Kidney capillary endothelial cell (primary cell): ENCODE measurements at regions not wholly inside any gene's neighbourhood (a gene's known extent, or its start where the extent isn't known, plus 50 kb on each side); places are given as distances from the start of the nearest gene placed in this dataset.

Source experiments
- DNase-seq: peaks from one replicate; pipeline ENCODE4 v3.0.0-alpha.2; 2018; ENCODE audit warnings: low spot score

GRCh38 chr5:148913493-148913892, 87.1 kb downstream of the ADRB2 start:
- DNase-seq: no peak

DNA sequence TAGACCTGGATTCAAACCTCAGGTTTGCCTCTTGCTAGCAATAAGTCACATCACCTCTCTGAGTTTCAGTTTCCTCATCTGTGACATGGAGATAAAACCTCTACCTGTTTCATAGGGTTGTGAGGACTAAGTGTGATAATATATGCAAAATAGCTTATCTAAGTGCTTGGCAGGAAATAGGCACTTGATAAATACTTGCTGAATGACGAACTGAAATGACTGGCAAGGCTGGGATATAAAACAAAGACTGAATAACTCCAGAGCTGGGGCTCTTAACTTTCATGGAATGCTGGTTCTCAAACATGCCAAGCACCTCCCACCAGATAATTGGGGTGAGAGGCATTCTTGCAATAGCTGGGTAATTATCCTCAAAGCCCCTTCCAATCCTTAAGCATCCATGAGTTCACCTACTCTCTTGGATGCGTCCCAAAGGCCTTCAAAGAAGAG, 87.6 kb downstream of the ADRB2 start:
- peak; percentile 71 for DNase-seq

- DNase-seq: no peak
Observed at GRCh38 chr5:148915224-148915817, 88.9 kb downstream of the ADRB2 start.

DNA sequence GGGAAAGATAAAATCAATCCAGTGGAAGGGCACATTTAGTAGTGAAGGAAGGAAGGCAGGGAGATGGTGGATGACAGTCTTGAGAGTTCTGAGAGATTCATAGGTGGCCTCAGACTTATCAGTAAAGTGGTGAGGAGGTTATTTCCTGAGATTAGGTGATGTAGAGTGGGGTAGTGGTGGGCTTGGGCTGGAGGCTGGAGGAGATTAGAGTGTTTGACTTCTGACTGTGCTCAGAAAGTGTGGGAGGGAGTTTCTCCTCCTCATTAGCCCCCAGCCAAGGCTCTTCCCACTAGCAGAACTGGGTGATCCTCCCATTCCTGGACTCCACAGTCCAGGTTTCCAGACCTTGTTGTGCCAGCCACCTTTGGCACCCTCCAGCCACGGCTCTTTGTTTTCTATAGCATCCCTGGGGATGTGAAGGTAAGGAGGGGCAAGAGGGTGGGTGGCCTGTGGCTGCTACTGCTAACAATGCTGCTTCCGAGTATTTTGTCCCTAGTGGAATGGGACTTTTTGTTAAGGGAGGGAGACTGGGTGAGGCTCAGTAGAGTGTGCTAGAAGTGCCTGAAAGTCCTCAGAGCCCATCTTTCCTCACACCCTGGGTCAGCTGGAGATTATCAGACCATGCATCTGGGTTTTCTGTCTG, 94.4 kb downstream of the ADRB2 start:
- no peak for DNase-seq

DNA sequence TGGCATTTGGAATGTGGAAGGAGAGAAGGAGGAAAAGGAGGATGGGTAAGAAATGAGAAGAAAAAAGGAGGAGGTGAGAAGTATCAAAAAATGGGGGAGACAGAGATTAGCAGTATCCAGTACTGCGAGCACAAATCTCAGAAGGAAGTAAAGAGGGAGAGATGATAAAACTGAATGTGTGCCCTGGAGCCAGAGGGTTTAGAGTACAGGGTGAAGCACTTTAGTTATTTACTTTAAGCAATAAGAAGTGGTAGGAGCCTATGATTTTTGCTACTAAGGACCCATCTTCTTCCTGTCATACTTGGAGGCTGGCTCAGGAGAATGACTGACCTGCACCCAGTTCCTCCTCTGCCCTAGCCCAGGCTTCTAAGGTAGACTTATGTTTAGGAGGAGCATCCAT, 94.9 kb downstream of the ADRB2 start:
- DNase-seq: no peak

DNA sequence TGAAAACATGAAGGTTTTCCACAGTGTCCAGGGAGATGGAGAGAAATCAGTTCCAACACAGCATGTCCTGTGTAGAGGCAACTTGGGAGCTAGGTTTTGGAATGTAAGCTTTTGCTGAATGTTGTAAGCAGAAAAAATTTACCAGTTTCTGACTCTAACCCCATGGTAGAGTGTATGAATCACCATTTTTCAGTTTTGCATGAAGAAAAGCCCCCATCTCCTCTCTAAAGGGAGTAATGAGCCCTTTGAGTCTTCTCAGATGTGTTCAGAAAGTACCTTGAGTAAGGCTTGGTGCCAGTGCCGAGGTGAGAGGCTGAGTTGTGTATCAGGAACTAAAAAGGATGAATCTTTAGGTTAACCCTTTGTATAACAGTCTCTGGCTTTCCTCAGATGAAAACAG, 96.2 kb downstream of the ADRB2 start:
- no peak for DNase-seq

GRCh38 chr5:148923023-148923422, 96.6 kb downstream of the ADRB2 start:
- DNase-seq: no peak

DNA sequence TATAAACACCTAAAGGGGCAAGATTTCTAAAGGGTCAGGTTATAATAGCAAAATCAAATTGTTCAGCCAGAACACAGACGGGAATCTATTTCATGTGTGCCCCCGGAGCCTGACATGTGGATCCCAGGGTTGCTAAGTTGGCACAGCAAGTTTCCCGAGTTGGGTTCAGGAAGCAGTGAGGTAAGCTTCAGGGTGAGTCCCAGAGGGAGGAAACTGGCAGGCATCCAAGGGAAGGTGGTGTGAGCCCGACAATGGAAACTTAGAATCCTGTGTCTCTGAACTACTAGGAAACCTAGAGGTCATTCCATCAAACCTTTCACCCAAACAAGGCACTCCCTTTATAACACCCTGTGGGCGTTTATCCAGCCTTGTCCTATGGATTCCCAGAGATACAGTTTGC, 98.4 kb downstream of the ADRB2 start:
- DNase-seq: peak; percentile 68

GRCh38 chr5:148926207-148926606, 99.8 kb downstream of the ADRB2 start:
- DNase-seq: no peak

- no peak for DNase-seq
Observed at GRCh38 chr5:148927307-148927946, 101.0 kb downstream of the ADRB2 start.

DNA sequence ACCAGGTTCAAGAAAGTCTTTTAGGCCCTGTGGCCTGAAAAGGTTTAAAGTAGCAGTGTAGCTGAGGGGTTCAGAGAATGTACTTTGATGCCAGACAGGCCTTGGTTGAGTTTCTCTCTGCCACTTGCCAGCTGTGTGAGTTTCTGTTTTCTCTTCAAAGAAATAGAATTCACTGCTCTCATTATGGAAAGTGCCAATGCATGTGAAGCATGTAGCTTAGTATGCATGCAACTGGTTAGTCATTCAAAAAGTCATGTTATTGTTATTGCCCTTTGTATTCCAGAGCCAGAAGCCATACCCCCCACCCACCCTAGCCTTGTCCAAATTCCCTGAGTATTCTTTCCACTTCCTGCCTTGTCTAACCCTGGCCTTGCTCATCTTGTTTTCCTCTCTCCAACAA, 101.7 kb downstream of the ADRB2 start:
- peak; percentile 84 for DNase-seq

DNA sequence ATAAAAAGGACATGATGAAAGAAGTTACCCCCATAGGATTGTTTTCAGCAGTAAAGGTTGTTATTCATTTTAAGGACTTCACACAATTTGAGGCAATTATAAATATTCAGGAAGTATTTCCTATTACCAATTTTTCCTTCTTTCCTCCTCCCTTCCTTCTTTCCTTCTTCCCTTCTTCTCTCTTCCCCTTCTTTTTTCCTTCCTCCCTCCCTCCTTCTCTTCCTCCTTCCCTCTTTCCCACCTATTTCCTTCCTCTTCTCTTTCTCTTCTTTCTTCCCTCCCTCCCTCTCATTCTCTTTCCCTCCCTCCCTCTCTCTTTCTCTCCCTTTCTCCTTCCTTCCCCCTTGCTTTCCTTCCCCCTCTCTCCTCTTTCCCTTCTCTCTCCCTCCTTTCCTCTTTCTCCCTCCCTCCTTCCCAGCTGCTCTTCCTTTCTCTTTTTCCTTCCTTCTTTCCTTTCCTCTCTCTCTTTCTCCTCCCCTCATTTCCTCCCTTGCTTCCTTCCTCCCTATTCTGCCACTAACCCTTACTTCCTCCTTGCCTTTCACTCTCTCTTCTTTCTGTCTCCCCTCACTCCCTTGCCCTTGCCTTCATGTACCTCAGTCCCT, 105.1 kb downstream of the ADRB2 start:
- DNase-seq: no peak

DNA sequence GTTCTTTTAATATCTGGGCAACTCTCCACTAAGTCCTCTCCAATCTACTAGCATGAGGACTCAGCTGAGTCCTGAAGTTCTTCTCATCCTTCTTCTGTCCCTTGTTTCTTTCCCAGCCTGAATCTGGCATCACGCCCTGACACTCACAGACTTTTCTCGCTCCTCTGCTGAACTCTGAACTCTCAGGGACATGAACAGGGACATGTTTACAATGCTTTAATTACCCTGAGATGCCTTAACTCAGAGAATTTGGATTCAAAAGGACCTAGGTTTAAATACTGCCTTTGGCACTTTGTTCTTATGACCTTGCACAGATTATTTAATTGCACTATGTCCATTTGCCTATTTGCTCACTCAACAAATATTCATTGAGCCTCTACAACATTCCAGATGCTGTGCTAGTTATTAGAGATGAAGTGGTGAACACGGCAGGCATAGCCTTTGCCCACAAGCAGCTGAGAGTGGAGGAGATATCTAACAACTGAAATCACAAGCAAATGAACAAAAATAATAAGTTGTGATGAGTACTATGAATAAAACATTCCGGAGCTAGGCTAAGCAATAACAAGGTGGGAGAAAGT, 106.0 kb downstream of the ADRB2 start:
- no peak for DNase-seq

DNA sequence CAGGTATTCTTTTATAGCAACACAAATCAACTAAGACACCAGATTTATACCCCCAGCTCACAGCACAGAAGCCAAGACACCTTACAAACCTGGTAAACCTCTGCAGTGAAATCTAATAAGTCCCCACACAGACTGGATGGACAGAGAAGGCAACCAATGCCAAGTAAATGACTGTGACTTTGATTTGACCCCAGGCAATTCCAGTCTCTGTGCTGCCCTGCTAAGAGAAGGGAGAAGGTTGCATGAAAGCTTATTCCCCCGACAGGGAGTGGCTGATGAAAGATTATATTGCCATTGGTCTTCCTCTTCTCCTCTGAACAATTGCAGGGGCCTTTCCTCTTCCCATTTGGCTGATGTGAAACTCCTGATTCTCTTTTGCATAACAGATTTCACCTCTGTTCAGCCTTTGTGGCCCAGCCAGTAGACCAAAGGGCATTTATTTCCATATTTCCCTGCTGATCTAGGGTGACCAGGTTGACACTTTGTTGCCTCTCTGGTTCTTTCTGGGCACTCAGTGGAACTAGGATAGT, 107.6 kb downstream of the ADRB2 start:
- no peak for DNase-seq

DNA sequence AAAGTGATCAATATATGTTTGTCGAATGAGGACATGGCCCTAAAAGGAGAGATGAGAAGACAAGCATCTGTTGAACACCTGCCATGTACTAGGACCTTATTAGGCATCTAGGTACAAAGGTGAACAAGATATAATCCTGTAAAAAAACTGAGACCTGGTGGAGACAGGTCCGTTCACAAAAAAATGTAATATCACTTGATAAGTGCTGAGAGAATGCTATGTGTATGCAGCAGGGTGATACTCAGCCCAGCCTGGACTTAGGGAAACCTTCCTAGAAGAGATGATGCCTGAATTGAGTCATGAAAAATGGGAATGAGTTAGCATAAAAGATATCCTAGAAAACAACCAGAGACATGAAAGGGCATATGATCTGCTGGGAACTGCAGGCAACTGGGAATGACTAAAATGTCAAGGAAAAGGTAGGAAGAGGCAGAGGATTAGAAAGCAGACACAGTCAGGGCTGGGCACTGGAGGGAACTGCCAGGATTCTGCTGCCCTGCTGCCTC, 108.5 kb downstream of the ADRB2 start:
- no peak for DNase-seq

GRCh38 chr5:148937239-148937638, 110.8 kb downstream of the ADRB2 start:
- no peak for DNase-seq

GRCh38 chr5:148937830-148938521, 111.6 kb downstream of the ADRB2 start:
- no peak for DNase-seq

DNA sequence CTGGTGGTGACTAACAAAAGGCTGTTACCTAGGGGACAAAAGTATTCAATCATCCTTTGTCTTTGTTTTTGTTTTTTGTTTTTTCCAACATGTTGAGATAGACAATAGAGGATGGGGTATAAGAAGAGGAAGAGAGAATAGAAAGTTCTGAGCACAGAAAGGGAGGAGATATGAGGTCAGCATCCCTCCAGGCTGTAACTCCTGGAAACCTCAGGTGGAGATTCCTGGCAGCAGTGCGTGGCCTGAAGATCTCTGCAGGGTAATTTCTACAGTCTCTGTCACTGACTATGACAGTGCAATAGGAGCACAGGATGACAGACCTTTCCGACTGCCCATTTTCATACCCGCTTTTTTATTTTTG, 112.1 kb downstream of the ADRB2 start:
- no peak for DNase-seq

- DNase-seq: peak; percentile 46
Observed at GRCh38 chr5:148939676-148940075, 113.3 kb downstream of the ADRB2 start.

DNA sequence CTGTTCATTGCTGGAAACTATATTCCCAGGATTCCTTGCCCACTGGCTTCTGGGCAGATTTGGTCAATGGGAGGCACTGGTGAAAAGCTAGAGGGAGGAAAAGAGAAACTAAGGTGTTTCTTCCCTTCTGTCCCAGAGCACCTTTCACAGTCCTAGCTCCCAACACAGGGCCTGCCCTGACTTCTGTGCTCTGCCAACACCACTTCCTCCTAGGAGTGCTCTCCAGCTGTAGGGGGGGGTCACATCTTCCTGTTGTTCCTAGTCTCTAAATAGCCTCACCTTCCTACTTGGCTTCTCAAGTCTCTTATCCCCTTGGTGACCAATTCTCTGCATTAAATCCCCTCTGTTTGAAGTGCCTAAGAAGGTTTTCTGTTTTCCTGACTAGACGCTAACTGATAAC, 115.4 kb downstream of the ADRB2 start:
- no peak for DNase-seq

- no peak for DNase-seq
Observed at GRCh38 chr5:148949841-148950470, 112.9 kb downstream of the SH3TC2 start.
